ENCODE measurements at regions not wholly inside any gene's neighbourhood (a gene's known extent, or its start where the extent isn't known, plus 50 kb on each side); places are given as distances from the start of the nearest gene placed in this dataset.

DNA sequence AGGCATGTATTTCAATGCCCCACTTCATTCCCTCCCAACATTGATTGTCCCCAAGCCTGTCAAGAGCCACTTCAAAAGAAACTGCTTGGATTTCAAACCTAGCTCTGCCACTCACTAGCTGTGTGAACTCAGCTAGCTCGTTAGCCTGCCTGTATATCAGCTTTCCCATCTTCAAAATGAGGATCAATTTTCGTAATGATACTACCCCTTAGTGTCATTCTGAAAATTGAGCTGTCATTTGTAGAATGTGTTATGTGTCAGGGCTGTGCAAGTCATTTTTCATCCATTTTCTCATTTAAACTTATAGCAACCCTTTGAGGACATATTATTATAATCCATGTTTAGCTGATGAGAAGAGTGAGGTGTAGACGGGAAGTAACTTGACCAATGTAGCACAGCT lies 88.6 kb downstream of the TRIM42 start:
- FAIRE-seq = no peak
- TF ChIP-seq, protein P1, sequence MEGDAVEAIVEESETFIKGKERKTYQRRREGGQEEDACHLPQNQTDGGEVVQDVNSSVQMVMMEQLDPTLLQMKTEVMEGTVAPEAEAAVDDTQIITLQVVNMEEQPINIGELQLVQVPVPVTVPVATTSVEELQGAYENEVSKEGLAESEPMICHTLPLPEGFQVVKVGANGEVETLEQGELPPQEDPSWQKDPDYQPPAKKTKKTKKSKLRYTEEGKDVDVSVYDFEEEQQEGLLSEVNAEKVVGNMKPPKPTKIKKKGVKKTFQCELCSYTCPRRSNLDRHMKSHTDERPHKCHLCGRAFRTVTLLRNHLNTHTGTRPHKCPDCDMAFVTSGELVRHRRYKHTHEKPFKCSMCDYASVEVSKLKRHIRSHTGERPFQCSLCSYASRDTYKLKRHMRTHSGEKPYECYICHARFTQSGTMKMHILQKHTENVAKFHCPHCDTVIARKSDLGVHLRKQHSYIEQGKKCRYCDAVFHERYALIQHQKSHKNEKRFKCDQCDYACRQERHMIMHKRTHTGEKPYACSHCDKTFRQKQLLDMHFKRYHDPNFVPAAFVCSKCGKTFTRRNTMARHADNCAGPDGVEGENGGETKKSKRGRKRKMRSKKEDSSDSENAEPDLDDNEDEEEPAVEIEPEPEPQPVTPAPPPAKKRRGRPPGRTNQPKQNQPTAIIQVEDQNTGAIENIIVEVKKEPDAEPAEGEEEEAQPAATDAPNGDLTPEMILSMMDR (IDR thresholded peaks at IDR 0.05; ENCODE audit: insufficient read depth, low read length, severe bottlenecking) = no peak
- H3K36me3 ChIP-seq (ENCODE audit: control insufficient read depth, insufficient read depth, low read length) = no peaks in the 10 kb centered on the region
- no peaks in the 10 kb centered on the region for H3K27me3 ChIP-seq (ENCODE audit: control insufficient read depth, insufficient read depth, low read length)
- H3K4me3 ChIP-seq (ENCODE audit: low read depth, low read length) = no peak overlapping the region
- no peak for DNase-seq (ENCODE audit: low read depth)

DNA sequence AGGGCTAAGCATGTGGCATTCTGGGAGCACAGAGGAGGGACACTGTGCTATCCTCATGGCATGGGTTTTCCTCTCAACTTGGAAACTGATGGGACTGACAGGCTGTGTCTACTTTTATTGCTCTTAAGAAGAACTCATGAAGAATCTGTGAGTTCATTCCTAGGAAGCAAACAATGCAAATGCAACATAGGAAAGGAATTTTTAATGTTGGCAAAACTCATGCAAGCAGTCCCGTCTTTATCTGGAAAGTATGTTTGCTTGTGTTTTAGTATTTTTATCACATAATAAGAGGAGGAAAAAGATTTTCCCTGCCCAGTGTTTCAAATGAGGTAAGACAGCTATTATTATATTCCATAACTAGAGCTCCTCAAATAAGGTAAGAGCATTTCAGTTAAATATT lies 89.7 kb downstream of the TRIM42 start:
- FAIRE-seq (no peak), DNase-seq (ENCODE audit: low read depth) (no peak)
- Histone ChIP-seq H3K27me3 (ENCODE audit: control insufficient read depth, insufficient read depth, low read length) (no peaks in the 10 kb centered on the region), H3K4me3 (ENCODE audit: low read depth, low read length) (no peak overlapping the region), H3K36me3 (ENCODE audit: control insufficient read depth, insufficient read depth, low read length) (no peaks in the 10 kb centered on the region)
- TF ChIP-seq, protein P1 (IDR thresholded peaks at IDR 0.05; ENCODE audit: insufficient read depth, low read length, severe bottlenecking) = no peak

DNA sequence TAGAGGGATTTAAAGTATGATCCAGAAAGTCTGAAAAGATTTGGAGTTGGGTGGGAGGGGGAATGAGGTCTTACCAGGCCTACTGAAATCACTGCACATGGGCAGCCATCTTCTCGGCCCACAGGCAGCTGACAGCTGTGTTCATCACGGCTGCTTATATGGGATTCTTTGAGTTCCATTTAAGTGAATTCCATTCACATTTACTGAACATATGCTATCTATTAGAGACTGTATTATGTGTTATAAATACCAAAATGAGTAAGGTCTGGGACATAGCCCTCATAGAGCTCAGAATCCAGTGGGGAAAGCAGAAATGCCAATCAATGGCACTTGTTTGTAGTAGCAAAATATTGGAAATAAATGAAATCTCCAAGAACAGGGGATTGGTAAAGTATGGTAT lies 91.1 kb downstream of the TRIM42 start:
- no peaks in the 10 kb centered on the region for H3K36me3 ChIP-seq (ENCODE audit: control insufficient read depth, insufficient read depth, low read length)
- H3K4me3 ChIP-seq (ENCODE audit: low read depth, low read length) = no peak overlapping the region
- TF ChIP-seq, protein P1 (IDR thresholded peaks at IDR 0.05; ENCODE audit: insufficient read depth, low read length, severe bottlenecking) = no peak
- H3K27me3 ChIP-seq (ENCODE audit: control insufficient read depth, insufficient read depth, low read length) = no peaks in the 10 kb centered on the region
- DNase-seq (ENCODE audit: low read depth) = no peak
- FAIRE-seq = no peak

- Histone ChIP-seq H3K27me3 (ENCODE audit: control insufficient read depth, insufficient read depth, low read length) (no peaks in the 10 kb centered on the region), H3K36me3 (ENCODE audit: control insufficient read depth, insufficient read depth, low read length) (no peaks in the 10 kb centered on the region), H3K4me3 (ENCODE audit: low read depth, low read length) (no peak overlapping the region)
- no peak for FAIRE-seq
- no peak for DNase-seq (ENCODE audit: low read depth)
- TF ChIP-seq, protein P1 (IDR thresholded peaks at IDR 0.05; ENCODE audit: insufficient read depth, low read length, severe bottlenecking) = no peak
These were observed 92.1 kb downstream of the TRIM42 start for GRCh38 chr3:140769951-140770350.

GRCh38 chr3:140770977-140771667 lies 93.3 kb downstream of the TRIM42 start:
- FAIRE-seq (peak; percentile 73), DNase-seq (ENCODE audit: low read depth) (peak; percentile 27)
- Histone ChIP-seq H3K27me3 (ENCODE audit: control insufficient read depth, insufficient read depth, low read length) (no peaks in the 10 kb centered on the region), H3K4me3 (ENCODE audit: low read depth, low read length) (no peak overlapping the region), H3K36me3 (ENCODE audit: control insufficient read depth, insufficient read depth, low read length) (no peaks in the 10 kb centered on the region)
- TF ChIP-seq, protein P1 (IDR thresholded peaks at IDR 0.05; ENCODE audit: insufficient read depth, low read length, severe bottlenecking) = no peak
